HS-5 (cell line): ENCODE measurements at regions not wholly inside any gene's neighbourhood (a gene's known extent, or its start where the extent isn't known, plus 50 kb on each side); places are given as distances from the start of the nearest gene placed in this dataset.
"Not testable (repeated sequence)": the region's sequence is repeated elsewhere in the genome, so short reads cannot be mapped to it uniquely, and the experiment has no call there.

Experiments used
- DNase-seq: peaks from one replicate; pipeline ENCODE4 v3.0.0-alpha.2; 2012; ENCODE audit warnings: low read depth

DNA sequence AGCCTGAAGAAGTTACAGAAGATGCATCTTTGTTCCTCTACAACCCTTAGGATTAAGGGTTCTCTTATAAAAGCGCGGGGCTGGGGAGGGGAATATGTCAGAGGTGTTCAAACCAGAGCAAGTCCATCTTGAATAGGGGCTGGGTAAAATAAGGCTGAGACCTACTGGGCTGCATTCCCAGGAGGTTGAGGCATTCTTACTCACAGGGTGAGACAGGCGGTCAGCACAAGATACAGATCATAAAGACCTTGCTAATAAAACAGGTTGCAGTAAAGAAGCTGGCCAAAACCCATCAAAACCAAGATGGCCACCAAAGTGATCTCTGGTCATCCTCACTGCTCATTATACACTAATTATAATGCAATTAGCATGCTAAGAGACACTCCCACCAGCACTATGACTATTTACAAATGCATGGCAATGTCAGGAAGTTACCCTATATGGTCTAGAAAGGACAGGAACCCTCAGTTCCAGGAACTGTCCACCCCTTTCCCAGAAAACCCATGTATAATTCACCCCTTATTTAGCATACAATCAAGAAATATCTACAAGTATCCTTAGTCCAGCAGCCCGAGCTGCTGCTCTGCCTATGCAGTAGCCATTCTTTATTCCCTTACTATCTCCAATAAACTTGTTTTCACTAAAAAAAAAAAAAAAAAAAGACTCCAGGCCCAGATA is 108.1 kb upstream of the FOXN3 start:
- DNase-seq = no peak

DNA sequence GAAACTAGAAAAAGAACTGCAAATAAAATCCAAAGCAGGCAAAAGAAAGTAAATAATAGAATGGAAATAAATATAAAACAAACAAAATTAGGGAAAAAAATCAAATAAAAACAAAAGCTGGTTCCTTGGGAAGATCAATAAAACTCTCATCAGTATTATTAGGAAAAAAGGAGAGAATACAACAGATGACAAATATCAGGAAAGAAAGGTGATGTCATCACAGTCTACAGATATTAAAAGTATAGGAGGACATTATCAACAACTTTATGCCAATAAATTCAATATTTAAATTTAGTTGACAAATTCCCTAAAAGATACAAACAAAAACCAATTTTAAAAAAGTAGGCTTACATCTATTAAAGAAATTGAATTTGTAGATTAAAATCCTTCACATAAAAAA is 107.4 kb upstream of the FOXN3 start:
- DNase-seq = no peak

GRCh38 chr14:89521988-89522387 is 105.0 kb upstream of the FOXN3 start:
- no peak for DNase-seq

DNA sequence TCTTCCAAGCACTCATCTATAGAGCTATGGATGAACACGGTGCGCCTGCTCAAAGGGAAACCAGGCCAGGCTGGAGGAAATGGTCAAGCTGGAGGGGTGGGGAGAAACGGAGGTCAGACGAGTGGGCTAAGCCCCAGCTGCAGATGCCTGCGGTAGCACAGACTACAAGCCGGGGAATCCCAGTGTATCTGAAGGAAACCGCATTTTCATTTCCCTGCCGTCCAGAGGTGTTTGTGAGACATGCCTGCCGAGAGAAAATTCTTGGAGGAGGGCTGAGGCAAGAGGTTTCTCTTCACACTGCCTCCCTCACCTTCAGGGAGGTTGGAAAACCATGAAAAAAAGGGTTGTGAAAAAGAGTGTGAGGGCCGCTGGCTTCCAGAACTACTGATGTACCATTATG is 102.0 kb upstream of the FOXN3 start:
- DNase-seq = no peak

DNA sequence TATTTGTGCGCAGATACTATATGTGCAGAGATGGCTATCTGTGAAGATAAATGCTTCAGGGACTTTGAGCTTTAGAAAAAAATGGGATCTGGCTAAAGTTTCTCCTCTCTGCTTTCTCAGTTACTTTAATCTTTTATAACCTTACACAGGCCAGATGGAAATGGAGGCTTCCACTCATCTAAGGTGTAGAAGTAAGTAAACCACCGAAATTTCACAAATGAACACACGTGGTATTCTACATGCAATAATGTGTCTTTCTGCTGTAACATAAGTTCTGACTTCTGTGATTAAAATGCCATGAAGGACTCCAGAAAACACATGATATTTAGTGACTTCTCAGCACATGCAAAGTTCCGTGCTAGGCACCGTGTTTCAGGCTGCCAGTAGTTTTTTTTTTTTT is 99.1 kb upstream of the FOXN3 start:
- no peak for DNase-seq

DNA sequence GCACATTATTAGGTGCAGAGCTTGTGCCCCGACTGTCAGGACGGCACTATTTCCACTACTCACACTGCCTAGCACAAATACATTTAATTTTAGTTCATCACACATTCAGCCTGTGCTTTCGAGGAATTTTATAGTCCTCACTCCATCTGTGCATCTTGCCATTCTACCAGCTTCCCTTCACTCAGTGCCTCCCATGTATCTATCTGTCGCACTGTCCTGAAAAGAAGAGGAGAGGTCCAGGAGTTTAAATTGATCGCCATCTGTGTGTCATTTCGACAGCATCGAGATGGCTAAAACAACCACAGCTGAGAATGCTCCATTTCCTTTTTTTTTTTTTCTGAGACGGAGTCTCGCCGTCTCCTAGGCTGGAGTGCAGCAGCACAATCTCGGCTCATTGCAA is 97.6 kb upstream of the FOXN3 start:
- DNase-seq = no peak

DNA sequence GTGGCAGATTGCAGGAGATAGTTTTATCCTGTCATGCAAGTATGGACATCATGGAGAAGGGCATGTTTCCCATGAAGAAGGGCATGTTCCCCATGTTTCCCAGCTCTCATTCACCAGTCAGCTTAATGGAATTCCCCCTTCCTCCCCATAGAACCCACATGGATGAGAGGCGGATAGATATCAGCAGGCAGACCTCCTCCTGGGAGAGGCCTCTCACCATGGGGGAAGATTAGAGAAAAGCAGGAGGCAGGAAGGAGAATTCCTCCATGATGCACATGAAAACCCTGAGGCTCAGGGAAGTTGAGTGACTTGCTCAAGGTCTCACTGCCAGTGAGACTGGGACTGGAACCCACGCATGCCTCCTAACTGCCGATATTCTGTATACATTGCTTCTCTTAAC is 92.9 kb upstream of the FOXN3 start:
- DNase-seq = peak; percentile 24

DNA sequence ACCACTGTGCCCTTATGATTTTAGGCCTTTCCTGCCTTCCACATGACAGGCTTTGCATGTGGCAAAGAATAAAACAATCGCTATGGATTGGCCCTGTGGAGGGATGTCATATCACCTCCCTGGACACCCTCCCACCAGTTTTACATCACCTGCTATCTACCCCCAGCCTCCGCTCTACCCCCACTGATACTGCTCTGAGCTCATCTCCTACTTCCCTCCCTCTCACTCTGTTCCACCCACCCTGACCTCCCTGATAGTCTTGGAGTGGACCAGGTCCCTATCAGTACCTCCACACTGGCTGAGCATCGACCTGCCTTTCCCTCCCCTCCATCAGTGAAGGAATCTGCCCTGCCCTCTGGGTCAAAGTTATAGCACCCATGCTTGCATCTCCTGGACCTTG is 91.8 kb upstream of the FOXN3 start:
- DNase-seq = no peak

GRCh38 chr14:89507926-89508460 is 91.0 kb upstream of the FOXN3 start:
- peak; percentile 69 for DNase-seq

DNA sequence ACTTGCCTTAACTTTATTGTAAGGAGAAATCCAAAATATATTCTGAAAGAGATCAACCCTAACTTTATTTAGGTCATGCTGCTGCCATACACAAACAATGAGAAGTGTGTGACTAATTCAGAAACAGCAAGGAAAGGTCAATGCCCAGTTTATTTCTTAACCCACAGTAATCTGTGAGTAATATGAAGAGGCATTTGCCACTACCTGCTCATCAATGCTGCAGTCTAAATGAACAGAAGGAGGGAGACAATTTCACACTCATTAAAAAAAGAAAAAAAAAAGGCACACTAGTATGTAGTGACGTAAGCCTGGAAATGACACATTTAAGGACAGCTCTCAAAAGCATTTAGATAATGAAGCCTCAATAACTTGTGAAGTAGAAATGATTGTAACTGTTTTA is 90.5 kb upstream of the FOXN3 start:
- DNase-seq = peak; percentile 86

DNA sequence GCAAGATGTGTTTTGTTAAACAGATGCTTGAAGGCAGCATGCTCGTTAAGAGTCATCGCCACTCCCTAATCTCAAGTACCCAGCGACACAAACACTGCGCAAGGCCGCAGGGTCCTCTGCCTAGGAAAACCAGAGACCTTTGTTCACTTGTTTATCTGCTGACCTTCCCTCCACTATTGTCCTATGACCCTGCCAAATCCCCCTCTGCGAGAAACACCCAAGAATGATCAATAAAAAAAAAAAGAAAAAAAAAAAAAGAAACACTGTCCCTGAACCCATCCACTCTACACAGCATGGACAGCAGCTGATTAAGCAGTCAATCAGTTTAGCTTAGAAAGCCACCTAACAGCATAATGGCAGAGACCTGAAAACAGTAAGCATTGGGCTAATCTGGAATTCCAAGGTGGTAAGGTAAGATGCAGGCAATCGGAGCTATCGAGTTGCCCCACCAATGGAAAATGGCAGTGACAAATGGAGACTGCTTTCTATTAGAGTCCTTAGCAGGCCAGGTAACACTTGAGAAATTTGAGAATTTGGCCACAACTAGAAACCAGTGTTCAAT is 89.9 kb upstream of the FOXN3 start:
- not testable (repeated sequence) for DNase-seq

GRCh38 chr14:89504602-89505313 is 87.7 kb upstream of the FOXN3 start:
- peak; percentile 50 for DNase-seq

- no peak for DNase-seq
Measured at GRCh38 chr14:89504091-89504490, 87.1 kb upstream of the FOXN3 start.

DNA sequence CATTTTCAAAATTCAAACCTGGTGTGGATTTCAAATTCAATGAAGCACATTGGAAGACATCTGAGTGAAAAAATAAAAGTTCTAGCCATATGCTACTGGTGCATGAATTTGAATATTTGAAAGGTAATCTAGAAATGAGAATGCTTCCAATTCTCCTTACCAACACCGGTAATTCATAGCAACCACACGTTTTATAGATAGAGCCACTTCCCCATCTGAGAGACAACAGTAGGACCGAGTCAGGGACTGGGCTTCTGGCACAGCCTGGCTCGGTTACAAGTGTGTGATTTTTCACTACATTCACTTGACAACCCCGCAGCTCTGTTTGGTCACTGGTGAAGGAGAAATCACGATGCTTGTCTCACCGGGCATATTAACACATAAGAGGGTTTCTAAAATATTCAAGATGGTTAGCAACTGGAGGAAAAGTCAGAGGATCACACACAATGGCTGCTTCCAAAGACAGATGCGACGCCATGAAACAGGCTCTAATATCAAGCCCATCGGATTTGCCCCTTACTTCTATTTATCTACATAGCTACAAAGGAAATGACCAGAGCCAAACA is 86.5 kb upstream of the FOXN3 start:
- DNase-seq = no peak

GRCh38 chr14:89502966-89503365 is 85.9 kb upstream of the FOXN3 start:
- no peak for DNase-seq

- DNase-seq = no peak
Measured at GRCh38 chr14:89501381-89501780, 84.3 kb upstream of the FOXN3 start.

DNA sequence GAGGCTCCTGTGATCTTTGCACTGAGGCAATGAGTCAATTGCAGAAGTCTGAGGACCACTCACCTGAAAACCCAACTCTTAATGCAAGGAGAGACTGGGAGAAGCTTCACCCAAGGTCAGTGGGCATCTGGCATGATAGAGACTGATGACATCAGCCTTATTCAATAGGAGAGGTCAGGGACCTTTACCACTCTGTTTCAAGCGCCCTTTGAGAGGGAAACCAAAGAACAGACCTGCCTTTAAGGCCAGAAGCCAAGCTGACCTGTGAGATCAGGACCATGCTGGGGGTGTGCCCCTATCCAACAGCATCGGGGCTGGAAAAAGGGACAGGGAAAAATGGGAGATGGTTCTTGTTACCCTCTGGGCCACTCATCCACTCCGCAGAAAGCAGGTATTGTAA is 83.3 kb upstream of the FOXN3 start:
- DNase-seq = no peak

- no peak for DNase-seq
Measured at GRCh38 chr14:89498878-89499277, 81.8 kb upstream of the FOXN3 start.

GRCh38 chr14:89495718-89496117 is 78.7 kb upstream of the FOXN3 start:
- DNase-seq = no peak

- no peak for DNase-seq
Measured at GRCh38 chr14:89493877-89494634, 77.0 kb upstream of the FOXN3 start.

- DNase-seq = no peak
Measured at GRCh38 chr14:89493406-89493805, 76.4 kb upstream of the FOXN3 start.

- DNase-seq = no peak
Measured at GRCh38 chr14:89491711-89492381, 74.8 kb upstream of the FOXN3 start.
